NCI-H1105 treated with DMSO at 0.1 percent for 48 hours (cell line): ENCODE measurements at regions not wholly inside any gene's neighbourhood (a gene's known extent, or its start where the extent isn't known, plus 50 kb on each side); places are given as distances from the start of the nearest gene placed in this dataset.
"Not testable (repeated sequence)": the region's sequence is repeated elsewhere in the genome, so short reads cannot be mapped to it uniquely, and the experiment has no call there.

Experiments used
- DNase-seq: peaks from one replicate; lab custom pipeline; 2025; lab: John Stamatoyannopoulos, UW

GRCh38 chr2:242111954-242112353 is 242.4 kb downstream of the RTP5 start:
- not testable (repeated sequence) for DNase-seq

GRCh38 chr2:242113492-242113891 is 244.0 kb downstream of the RTP5 start:
- DNase-seq, result not testable (repeated sequence)

- not testable (repeated sequence) for DNase-seq
Measured at GRCh38 chr2:242116676-242117075, 247.1 kb downstream of the RTP5 start.

GRCh38 chr2:242117305-242117704 is 247.8 kb downstream of the RTP5 start:
- not testable (repeated sequence) for DNase-seq

- not testable (repeated sequence) for DNase-seq
Measured at GRCh38 chr2:242119682-242120081, 250.2 kb downstream of the RTP5 start.

- DNase-seq, result not testable (repeated sequence)
Measured at GRCh38 chr2:242130682-242131081, 261.2 kb downstream of the RTP5 start.

- not testable (repeated sequence) for DNase-seq
Measured at GRCh38 chr2:242159921-242160320, 290.4 kb downstream of the RTP5 start.

GRCh38 chr2:242165115-242165514 is 295.6 kb downstream of the RTP5 start:
- DNase-seq, result not testable (repeated sequence)

- not testable (repeated sequence) for DNase-seq
Measured at GRCh38 chr2:242171290-242171689, 301.8 kb downstream of the RTP5 start.
